Liver (tissue), 3 donors: ENCODE measurements at regions not wholly inside any gene's neighbourhood (a gene's known extent, or its start where the extent isn't known, plus 50 kb on each side); places are given as distances from the start of the nearest gene placed in this dataset.

Experiments
- GABPA ChIP-seq, 2 donors: IDR thresholded peaks in 1 of 2; conservative IDR thresholded peaks in 1 of 2; 2 replicates each; pipeline ENCODE4 v1.6.1; 2016; ENCODE audit warnings: antibody characterized with exemption in 2 of 2, mild to moderate bottlenecking in 1 of 2, moderate library complexity in 1 of 2
- HNF4G ChIP-seq: IDR thresholded peaks from 2 replicates; pipeline ENCODE4 v1.6.1; 2016; ENCODE audit warnings: antibody characterized with exemption
- MAX ChIP-seq: IDR thresholded peaks from 2 replicates; pipeline ENCODE4 v1.6.1; 2016; ENCODE audit warnings: antibody characterized with exemption
- RAD21 ChIP-seq, 2 donors: IDR thresholded peaks; 2 replicates each; pipeline ENCODE4 v1.6.1; 2016; ENCODE audit warnings: antibody characterized with exemption in 2 of 2, mild to moderate bottlenecking in 2 of 2
- REST ChIP-seq: IDR thresholded peaks from 2 replicates; pipeline ENCODE4 v1.6.1; 2016; ENCODE audit warnings: antibody characterized with exemption, mild to moderate bottlenecking
- SP1 ChIP-seq: IDR thresholded peaks from 2 replicates; pipeline ENCODE4 v1.6.1; 2018; ENCODE audit warnings: antibody characterized with exemption, mild to moderate bottlenecking
- TAF1 ChIP-seq: conservative IDR thresholded peaks from 2 replicates; pipeline ENCODE4 v1.6.1; 2016; ENCODE audit warnings: antibody characterized with exemption, mild to moderate bottlenecking
- ZBTB33 ChIP-seq: IDR thresholded peaks from 2 replicates; pipeline ENCODE4 v1.6.1; 2016; ENCODE audit warnings: antibody characterized with exemption
- TF ChIP-seq, protein P1 (sequence below): fragments of 150-350 bp; IDR thresholded peaks from 2 replicates; pipeline ENCODE4 v1.5.1; 2017; ENCODE audit warnings: improper control_type of control experiment, low read depth, low read length; ENCODE audit not compliant: missing input control
- donor health status: healthy.
- donor health status: healthy.

- no peak for TF ChIP-seq TAF1
- TF ChIP-seq ZBTB33: no peak
- TF ChIP-seq, protein P1, sequence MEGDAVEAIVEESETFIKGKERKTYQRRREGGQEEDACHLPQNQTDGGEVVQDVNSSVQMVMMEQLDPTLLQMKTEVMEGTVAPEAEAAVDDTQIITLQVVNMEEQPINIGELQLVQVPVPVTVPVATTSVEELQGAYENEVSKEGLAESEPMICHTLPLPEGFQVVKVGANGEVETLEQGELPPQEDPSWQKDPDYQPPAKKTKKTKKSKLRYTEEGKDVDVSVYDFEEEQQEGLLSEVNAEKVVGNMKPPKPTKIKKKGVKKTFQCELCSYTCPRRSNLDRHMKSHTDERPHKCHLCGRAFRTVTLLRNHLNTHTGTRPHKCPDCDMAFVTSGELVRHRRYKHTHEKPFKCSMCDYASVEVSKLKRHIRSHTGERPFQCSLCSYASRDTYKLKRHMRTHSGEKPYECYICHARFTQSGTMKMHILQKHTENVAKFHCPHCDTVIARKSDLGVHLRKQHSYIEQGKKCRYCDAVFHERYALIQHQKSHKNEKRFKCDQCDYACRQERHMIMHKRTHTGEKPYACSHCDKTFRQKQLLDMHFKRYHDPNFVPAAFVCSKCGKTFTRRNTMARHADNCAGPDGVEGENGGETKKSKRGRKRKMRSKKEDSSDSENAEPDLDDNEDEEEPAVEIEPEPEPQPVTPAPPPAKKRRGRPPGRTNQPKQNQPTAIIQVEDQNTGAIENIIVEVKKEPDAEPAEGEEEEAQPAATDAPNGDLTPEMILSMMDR: no peak
- TF ChIP-seq HNF4G: no peak
- TF ChIP-seq GABPA (IDR thresholded peaks at IDR 0.05 in 1 of 2, conservative IDR thresholded peaks at IDR 0.05 in 1 of 2): no peak
- no peak for TF ChIP-seq RAD21 (IDR thresholded peaks at IDR 0.05)
- no peak for TF ChIP-seq MAX
- no peak for TF ChIP-seq SP1
- no peak for TF ChIP-seq REST
Observed at GRCh38 chr18:30486856-30487255, 555.7 kb downstream of the DSC3 start.
